ENCODE measurements at regions not wholly inside any gene's neighbourhood (a gene's known extent, or its start where the extent isn't known, plus 50 kb on each side); places are given as distances from the start of the nearest gene placed in this dataset.

- TF ChIP-seq, protein P1, sequence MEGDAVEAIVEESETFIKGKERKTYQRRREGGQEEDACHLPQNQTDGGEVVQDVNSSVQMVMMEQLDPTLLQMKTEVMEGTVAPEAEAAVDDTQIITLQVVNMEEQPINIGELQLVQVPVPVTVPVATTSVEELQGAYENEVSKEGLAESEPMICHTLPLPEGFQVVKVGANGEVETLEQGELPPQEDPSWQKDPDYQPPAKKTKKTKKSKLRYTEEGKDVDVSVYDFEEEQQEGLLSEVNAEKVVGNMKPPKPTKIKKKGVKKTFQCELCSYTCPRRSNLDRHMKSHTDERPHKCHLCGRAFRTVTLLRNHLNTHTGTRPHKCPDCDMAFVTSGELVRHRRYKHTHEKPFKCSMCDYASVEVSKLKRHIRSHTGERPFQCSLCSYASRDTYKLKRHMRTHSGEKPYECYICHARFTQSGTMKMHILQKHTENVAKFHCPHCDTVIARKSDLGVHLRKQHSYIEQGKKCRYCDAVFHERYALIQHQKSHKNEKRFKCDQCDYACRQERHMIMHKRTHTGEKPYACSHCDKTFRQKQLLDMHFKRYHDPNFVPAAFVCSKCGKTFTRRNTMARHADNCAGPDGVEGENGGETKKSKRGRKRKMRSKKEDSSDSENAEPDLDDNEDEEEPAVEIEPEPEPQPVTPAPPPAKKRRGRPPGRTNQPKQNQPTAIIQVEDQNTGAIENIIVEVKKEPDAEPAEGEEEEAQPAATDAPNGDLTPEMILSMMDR (IDR thresholded peaks at IDR 0.05) = no peak
- TF ChIP-seq EP300 (IDR thresholded peaks at IDR 0.05) (no peak), POLR2A (IDR thresholded peaks at IDR 0.05; ENCODE audit: low read depth) (no peak), POLR2AphosphoS5 (IDR thresholded peaks at IDR 0.05) (no peak)
Measured at GRCh38 chr1:30615816-30616590, 107.4 kb downstream of the MATN1 start.

All from esophagus muscularis mucosa (tissue), 4 donors.